Neural progenitor cell (in vitro differentiated cells): ENCODE measurements at regions not wholly inside any gene's neighbourhood (a gene's known extent, or its start where the extent isn't known, plus 50 kb on each side); places are given as distances from the start of the nearest gene placed in this dataset.

Experiments used
- DNase-seq: peaks from one replicate; pipeline ENCODE4 v3.0.0-alpha.2; 2016; ENCODE audit warnings: low spot score
- H2AFZ ChIP-seq: fragments of 200-600 bp; sonication (generic); replicated peaks from 2 replicates; pipeline ENCODE4 v1.6.1; 2016; ENCODE audit warnings: antibody characterized with exemption
- H3F3A ChIP-seq: fragments of 200-600 bp; sonication (generic); 2 replicates; pipeline ENCODE4 v1.6.1; 2016; ENCODE audit warnings: antibody characterized with exemption, low read depth
- H3K27ac ChIP-seq: fragments of 200-600 bp; sonication (generic); 2 replicates; pipeline ENCODE4 v1.5.1; 2016; ENCODE audit warnings: mild to moderate bottlenecking
- H3K27me3 ChIP-seq: fragments of 200-600 bp; sonication (generic); 2 replicates; pipeline ENCODE4 v1.6.1; 2016; ENCODE audit warnings: mild to moderate bottlenecking, moderate library complexity
- H3K36me3 ChIP-seq: fragments of 200-600 bp; sonication (generic); 2 replicates; pipeline ENCODE4 v1.5.1; 2016
- H3K4me1 ChIP-seq: fragments of 200-600 bp; sonication (generic); 2 replicates; pipeline ENCODE4 v1.6.1; 2016; ENCODE audit warnings: mixed run types
- H3K4me2 ChIP-seq: fragments of 200-600 bp; sonication (generic); 2 replicates; pipeline ENCODE4 v1.6.1; 2016
- H3K4me3 ChIP-seq: fragments of 200-600 bp; sonication (generic); 2 replicates; pipeline ENCODE4 v1.5.1; 2016
- H3K79me2 ChIP-seq: fragments of 200-600 bp; sonication (generic); 2 replicates; pipeline ENCODE4 v1.6.1; 2016; ENCODE audit warnings: low read depth
- H3K9ac ChIP-seq: fragments of 200-600 bp; sonication (generic); 2 replicates; pipeline ENCODE4 v1.6.1; 2016
- H3K9me3 ChIP-seq: fragments of 200-600 bp; sonication (generic); 2 replicates; pipeline ENCODE4 v1.5.1; 2016; ENCODE audit warnings: low read depth
- H4K20me1 ChIP-seq: fragments of 200-600 bp; sonication (generic); 2 replicates; pipeline ENCODE4 v1.6.1; 2016; ENCODE audit warnings: low read depth
- H3K27ac Mint-ChIP-seq: 3 replicates; pipeline ENCODE4 v1.8.0; 2021; ENCODE audit warnings: mixed read lengths
- H3K27me3 Mint-ChIP-seq: 2 replicates; pipeline ENCODE4 v1.8.0; 2022; ENCODE audit warnings: low read depth, mild to moderate bottlenecking, inconsistent platforms, moderate library complexity, mixed read lengths; ENCODE audit not compliant: insufficient read depth
- H3K36me3 Mint-ChIP-seq: 3 replicates; pipeline ENCODE4 v1.8.0; 2021; ENCODE audit warnings: mixed read lengths
- H3K4me1 Mint-ChIP-seq: 3 replicates; pipeline ENCODE4 v1.8.0; 2021; ENCODE audit warnings: mixed read lengths
- H3K4me3 Mint-ChIP-seq: 3 replicates; pipeline ENCODE4 v1.8.0; 2021; ENCODE audit warnings: mild to moderate bottlenecking, moderate library complexity, mixed read lengths
- H3K9me3 Mint-ChIP-seq: 3 replicates; pipeline ENCODE4 v1.8.0; 2020; ENCODE audit warnings: mixed read lengths
- CTCF ChIP-seq: fragments of 200-600 bp; sonication (generic); IDR thresholded peaks from 2 replicates; pipeline ENCODE4 v1.5.1; 2017; ENCODE audit warnings: antibody characterized with exemption, mild to moderate bottlenecking
- EZH2 ChIP-seq: fragments of 200-600 bp; sonication (generic); IDR thresholded peaks from 2 replicates; pipeline ENCODE4 v1.6.1; 2017; ENCODE audit warnings: antibody characterized with exemption, mild to moderate bottlenecking, moderate library complexity
- EZH2phosphoT487 ChIP-seq: fragments of 200-600 bp; sonication (generic); IDR thresholded peaks from 2 replicates; pipeline ENCODE4 v1.6.1; 2017; ENCODE audit warnings: antibody characterized with exemption

GRCh38 chr3:178041931-178042330 lies 494.3 kb upstream of the KCNMB2 start:
- Mint-ChIP-seq H3K27ac (no peak overlapping the region), H3K9me3 (no peaks in the 10 kb centered on the region), H3K4me1 (no peaks in the 10 kb centered on the region), H3K36me3 (no peaks in the 10 kb centered on the region), H3K27me3 (no peaks in the 10 kb centered on the region), H3K4me3 (no peak overlapping the region)
- Histone ChIP-seq H3K79me2 (no peaks in the 10 kb centered on the region), H3F3A (no peaks in the 10 kb centered on the region), H3K27me3 (no peaks in the 10 kb centered on the region), H3K4me1 (no peaks in the 10 kb centered on the region), H2AFZ (peak overlapping the region; percentile 39), H3K4me3 (no peak overlapping the region), H3K4me2 (no peak overlapping the region), H3K9ac (no peak overlapping the region), H4K20me1 (no peaks in the 10 kb centered on the region), H3K27ac (no peak overlapping the region), H3K9me3 (no peaks in the 10 kb centered on the region), H3K36me3 (no peaks in the 10 kb centered on the region)
- TF ChIP-seq CTCF = no peak
- no peak for DNase-seq

- Histone ChIP-seq H3K4me1 (no peaks in the 10 kb centered on the region), H3K79me2 (no peaks in the 10 kb centered on the region), H3F3A (no peaks in the 10 kb centered on the region), H3K9me3 (no peaks in the 10 kb centered on the region), H3K9ac (no peak overlapping the region), H3K27me3 (no peaks in the 10 kb centered on the region), H2AFZ (no peak overlapping the region), H3K4me2 (no peak overlapping the region), H4K20me1 (no peaks in the 10 kb centered on the region), H3K4me3 (no peak overlapping the region), H3K27ac (no peak overlapping the region), H3K36me3 (no peaks in the 10 kb centered on the region)
- no peaks in the 10 kb centered on the region for H3K36me3 Mint-ChIP-seq
- no peak overlapping the region for H3K4me3 Mint-ChIP-seq
- H3K4me1 Mint-ChIP-seq = no peaks in the 10 kb centered on the region
- TF ChIP-seq EZH2 = no peak
- no peak for TF ChIP-seq EZH2phosphoT487
- TF ChIP-seq CTCF = no peak
- DNase-seq = no peak
- H3K27me3 Mint-ChIP-seq = no peaks in the 10 kb centered on the region
- H3K9me3 Mint-ChIP-seq = no peaks in the 10 kb centered on the region
- H3K27ac Mint-ChIP-seq = no peak overlapping the region
Measured at GRCh38 chr3:178042376-178042775, 493.9 kb upstream of the KCNMB2 start.

- Histone ChIP-seq H3K27ac (no peak overlapping the region), H4K20me1 (no peaks in the 10 kb centered on the region), H3F3A (no peaks in the 10 kb centered on the region), H3K36me3 (no peaks in the 10 kb centered on the region), H3K9ac (no peak overlapping the region), H3K4me1 (no peaks in the 10 kb centered on the region), H3K79me2 (no peaks in the 10 kb centered on the region), H3K4me2 (no peak overlapping the region), H3K4me3 (no peak overlapping the region), H3K27me3 (no peaks in the 10 kb centered on the region), H2AFZ (no peak overlapping the region), H3K9me3 (no peaks in the 10 kb centered on the region)
- no peak for TF ChIP-seq CTCF
- no peak for TF ChIP-seq EZH2phosphoT487
- TF ChIP-seq EZH2 = no peak
- Mint-ChIP-seq H3K36me3 (no peaks in the 10 kb centered on the region), H3K4me3 (no peak overlapping the region), H3K9me3 (no peaks in the 10 kb centered on the region), H3K27me3 (no peaks in the 10 kb centered on the region), H3K4me1 (no peaks in the 10 kb centered on the region), H3K27ac (no peak overlapping the region)
- DNase-seq = no peak
Measured at GRCh38 chr3:178043084-178043483, 493.2 kb upstream of the KCNMB2 start.

- Mint-ChIP-seq H3K36me3 (no peaks in the 10 kb centered on the region), H3K27me3 (no peaks in the 10 kb centered on the region), H3K4me1 (no peaks in the 10 kb centered on the region), H3K27ac (no peak overlapping the region), H3K4me3 (no peak overlapping the region), H3K9me3 (no peaks in the 10 kb centered on the region)
- H3K27ac ChIP-seq = no peak overlapping the region
- TF ChIP-seq EZH2phosphoT487 (no peak), CTCF (no peak), EZH2 (no peak)
- no peaks in the 10 kb centered on the region for H3F3A ChIP-seq
- DNase-seq = no peak
- no peaks in the 10 kb centered on the region for H3K27me3 ChIP-seq
- no peaks in the 10 kb centered on the region for H3K4me1 ChIP-seq
- H3K36me3 ChIP-seq = no peaks in the 10 kb centered on the region
- H3K9me3 ChIP-seq = no peaks in the 10 kb centered on the region
- no peak overlapping the region for H3K9ac ChIP-seq
- no peaks in the 10 kb centered on the region for H3K79me2 ChIP-seq
- no peak overlapping the region for H2AFZ ChIP-seq
- no peak overlapping the region for H3K4me2 ChIP-seq
- H3K4me3 ChIP-seq = no peak overlapping the region
- H4K20me1 ChIP-seq = no peaks in the 10 kb centered on the region
Measured at GRCh38 chr3:178044320-178044719, 491.9 kb upstream of the KCNMB2 start.
